T-helper 2 cell treated with Interferon-gamma antibody and Interleukin-4, amounts not matched to agents 5 μg/mL and 100 μg/mL, for 36 hours (primary cell): ENCODE measurements at regions not wholly inside any gene's neighbourhood (a gene's known extent, or its start where the extent isn't known, plus 50 kb on each side); places are given as distances from the start of the nearest gene placed in this dataset.

Experiments
- DNase-seq: peaks from one replicate; pipeline ENCODE4 v3.0.0; 2021; ENCODE audit warnings: low spot score
- H3K27ac Mint-ChIP-seq: one replicate; pipeline ENCODE4 v1.8.0; 2021; ENCODE audit warnings: mild to moderate bottlenecking, mixed read lengths
- H3K27me3 Mint-ChIP-seq: one replicate; pipeline ENCODE4 v1.8.0; 2021; ENCODE audit warnings: low read depth, mixed read lengths
- H3K36me3 Mint-ChIP-seq: one replicate; pipeline ENCODE4 v1.8.0; 2021; ENCODE audit warnings: low read depth, mixed read lengths
- H3K4me1 Mint-ChIP-seq: one replicate; pipeline ENCODE4 v1.8.0; 2021; ENCODE audit warnings: low read depth, mixed read lengths
- H3K4me3 Mint-ChIP-seq: one replicate; pipeline ENCODE4 v1.8.0; 2022; ENCODE audit warnings: mild to moderate bottlenecking, moderate library complexity, mixed read lengths
- H3K9me3 Mint-ChIP-seq: one replicate; pipeline ENCODE4 v1.8.0; 2021; ENCODE audit warnings: mixed read lengths

GRCh38 chr3:30982416-30983075, 88.1 kb upstream of the GADL1 start:
- peaks cover 5% of the 10 kb centered on the region for H3K27me3 Mint-ChIP-seq
- no peaks in the 10 kb centered on the region for H3K36me3 Mint-ChIP-seq
- H3K4me3 Mint-ChIP-seq = no peak overlapping the region
- no peak for DNase-seq
- no peaks in the 10 kb centered on the region for H3K9me3 Mint-ChIP-seq
- H3K4me1 Mint-ChIP-seq = peaks cover 4% of the 10 kb centered on the region
- H3K27ac Mint-ChIP-seq = no peak overlapping the region

GRCh38 chr3:30984855-30985749, 90.6 kb upstream of the GADL1 start:
- no peaks in the 10 kb centered on the region for H3K9me3 Mint-ChIP-seq
- H3K4me1 Mint-ChIP-seq = peaks cover 4% of the 10 kb centered on the region
- H3K27ac Mint-ChIP-seq = no peak overlapping the region
- DNase-seq = no peak
- no peaks in the 10 kb centered on the region for H3K36me3 Mint-ChIP-seq
- peaks cover 24% of the 10 kb centered on the region for H3K27me3 Mint-ChIP-seq
- no peak overlapping the region for H3K4me3 Mint-ChIP-seq

GRCh38 chr3:30986551-30986950, 92.1 kb upstream of the GADL1 start:
- Mint-ChIP-seq H3K36me3 (no peaks in the 10 kb centered on the region), H3K27me3 (peaks cover 29% of the 10 kb centered on the region)
- no peak for DNase-seq

GRCh38 chr3:30988769-30989168, 94.3 kb upstream of the GADL1 start:
- no peaks in the 10 kb centered on the region for H3K36me3 Mint-ChIP-seq
- no peak overlapping the region for H3K27ac Mint-ChIP-seq
- H3K9me3 Mint-ChIP-seq = peaks cover 6% of the 10 kb centered on the region
- peaks cover 4% of the 10 kb centered on the region for H3K4me1 Mint-ChIP-seq
- H3K27me3 Mint-ChIP-seq = peaks cover 24% of the 10 kb centered on the region
- no peak overlapping the region for H3K4me3 Mint-ChIP-seq
- DNase-seq = no peak

More at GRCh38 chr3:30986551-30986950, 92.1 kb upstream of the GADL1 start:
- Mint-ChIP-seq H3K9me3 (no peaks in the 10 kb centered on the region), H3K4me1 (peaks cover 4% of the 10 kb centered on the region), H3K27ac (no peak overlapping the region), H3K4me3 (no peak overlapping the region)

- no peak overlapping the region for H3K27ac Mint-ChIP-seq
- H3K4me1 Mint-ChIP-seq = peaks cover 4% of the 10 kb centered on the region
- peaks cover 7% of the 10 kb centered on the region for H3K9me3 Mint-ChIP-seq
- peaks cover 24% of the 10 kb centered on the region for H3K27me3 Mint-ChIP-seq
- no peaks in the 10 kb centered on the region for H3K36me3 Mint-ChIP-seq
- no peak for DNase-seq
- H3K4me3 Mint-ChIP-seq = no peak overlapping the region
Observed at GRCh38 chr3:30989276-30990030, 95.0 kb upstream of the GADL1 start.

- H3K27ac Mint-ChIP-seq = no peak overlapping the region
- no peak overlapping the region for H3K4me3 Mint-ChIP-seq
- no peaks in the 10 kb centered on the region for H3K4me1 Mint-ChIP-seq
- peaks cover 7% of the 10 kb centered on the region for H3K9me3 Mint-ChIP-seq
- no peaks in the 10 kb centered on the region for H3K36me3 Mint-ChIP-seq
- peaks cover 3% of the 10 kb centered on the region for H3K27me3 Mint-ChIP-seq
- DNase-seq = no peak
Observed at GRCh38 chr3:30996467-30996866, 102.0 kb upstream of the GADL1 start.

- no peak for DNase-seq
- Mint-ChIP-seq H3K4me1 (peaks cover 2% of the 10 kb centered on the region), H3K27ac (no peak overlapping the region), H3K9me3 (no peaks in the 10 kb centered on the region), H3K27me3 (no peaks in the 10 kb centered on the region), H3K36me3 (no peaks in the 10 kb centered on the region), H3K4me3 (no peak overlapping the region)
Observed at GRCh38 chr3:31002730-31003129, 108.3 kb upstream of the GADL1 start.

- Mint-ChIP-seq H3K36me3 (no peaks in the 10 kb centered on the region), H3K9me3 (peaks cover 4% of the 10 kb centered on the region), H3K27ac (no peak overlapping the region), H3K27me3 (no peaks in the 10 kb centered on the region), H3K4me1 (peaks cover 6% of the 10 kb centered on the region), H3K4me3 (no peak overlapping the region)
- no peak for DNase-seq
Observed at GRCh38 chr3:31004025-31004678, 109.7 kb upstream of the GADL1 start.

- Mint-ChIP-seq H3K36me3 (no peaks in the 10 kb centered on the region), H3K27me3 (peaks cover 3% of the 10 kb centered on the region), H3K27ac (no peak overlapping the region), H3K9me3 (peaks cover 4% of the 10 kb centered on the region), H3K4me1 (peaks cover 4% of the 10 kb centered on the region), H3K4me3 (no peak overlapping the region)
- no peak for DNase-seq
Observed at GRCh38 chr3:31008994-31009393, 114.5 kb upstream of the GADL1 start.

- Mint-ChIP-seq H3K27me3 (peaks cover 3% of the 10 kb centered on the region), H3K27ac (no peak overlapping the region), H3K4me3 (no peak overlapping the region), H3K36me3 (no peaks in the 10 kb centered on the region), H3K4me1 (peaks cover 4% of the 10 kb centered on the region), H3K9me3 (peaks cover 4% of the 10 kb centered on the region)
- no peak for DNase-seq
Observed at GRCh38 chr3:31009881-31010280, 115.4 kb upstream of the GADL1 start.

GRCh38 chr3:31010491-31010890, 116.0 kb upstream of the GADL1 start:
- peaks cover 4% of the 10 kb centered on the region for H3K4me1 Mint-ChIP-seq
- H3K4me3 Mint-ChIP-seq = no peak overlapping the region
- DNase-seq = no peak
- H3K27ac Mint-ChIP-seq = no peak overlapping the region
- no peaks in the 10 kb centered on the region for H3K36me3 Mint-ChIP-seq
- peaks cover 3% of the 10 kb centered on the region for H3K27me3 Mint-ChIP-seq
- H3K9me3 Mint-ChIP-seq = peaks cover 4% of the 10 kb centered on the region

GRCh38 chr3:31011380-31011779, 116.9 kb upstream of the GADL1 start:
- Mint-ChIP-seq H3K36me3 (no peaks in the 10 kb centered on the region), H3K9me3 (peaks cover 4% of the 10 kb centered on the region), H3K4me3 (no peak overlapping the region), H3K27me3 (peaks cover 3% of the 10 kb centered on the region), H3K4me1 (peaks cover 4% of the 10 kb centered on the region), H3K27ac (no peak overlapping the region)
- DNase-seq = no peak

- Mint-ChIP-seq H3K36me3 (no peaks in the 10 kb centered on the region), H3K4me3 (no peak overlapping the region), H3K4me1 (peaks cover 4% of the 10 kb centered on the region), H3K27ac (no peak overlapping the region), H3K9me3 (peaks cover 4% of the 10 kb centered on the region), H3K27me3 (peaks cover 3% of the 10 kb centered on the region)
- DNase-seq = no peak
Observed at GRCh38 chr3:31013090-31013489, 118.6 kb upstream of the GADL1 start.
